ENCODE measurements at regions not wholly inside any gene's neighbourhood (a gene's known extent, or its start where the extent isn't known, plus 50 kb on each side); places are given as distances from the start of the nearest gene placed in this dataset.

DNA sequence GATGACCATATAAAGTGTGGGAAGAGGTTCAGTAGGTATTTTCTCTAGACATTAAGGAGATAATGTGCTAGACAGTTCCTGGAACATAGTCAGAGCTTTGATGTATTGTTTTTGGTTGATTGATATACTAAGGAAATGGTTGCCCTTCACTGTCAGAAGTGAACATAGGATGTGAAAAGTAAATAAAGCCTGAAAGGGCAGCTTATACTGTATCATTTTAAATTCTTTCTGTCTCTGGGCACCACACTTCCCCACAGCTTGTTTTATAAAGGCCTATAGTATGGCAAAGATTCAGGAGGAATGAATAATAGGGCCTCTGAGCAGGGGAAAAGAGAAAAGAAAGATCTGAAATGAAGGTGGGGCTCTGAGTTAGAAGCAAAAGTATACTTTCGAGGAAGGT, 72.7 kb upstream of the ITPRID2 start:
- Histone ChIP-seq H3K4me1 (no peaks in the 10 kb centered on the region; the same call in 1 of the 2 replicates), H3K4me3 (no peak overlapping the region), H3K27ac (no peak overlapping the region), H3K36me3 (no peaks in the 10 kb centered on the region), H3K27me3 (no peaks in the 10 kb centered on the region), H3K9me3 (replicated peaks) (no peaks in the 10 kb centered on the region)
- DNase-seq = no peak

DNA sequence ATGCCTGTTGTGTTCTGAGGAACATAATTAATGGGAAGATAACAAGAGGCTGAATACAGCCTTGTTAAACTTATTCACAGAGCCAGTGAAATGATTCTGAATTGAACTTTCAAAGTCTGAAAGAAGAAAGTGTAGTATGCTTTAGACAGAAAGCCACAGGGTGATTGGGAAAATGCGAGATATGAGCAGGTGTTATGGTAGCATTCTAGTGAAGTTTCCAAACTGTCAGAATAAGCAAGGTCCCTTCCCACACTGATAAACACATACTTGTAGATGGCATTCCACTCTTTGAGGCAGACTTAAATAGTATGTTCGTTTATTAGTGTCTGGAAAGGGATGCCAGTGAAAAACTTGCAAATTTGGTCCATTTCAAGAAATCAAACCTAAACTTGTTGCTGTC, 70.5 kb upstream of the ITPRID2 start:
- Histone ChIP-seq H3K4me1 (no peaks in the 10 kb centered on the region), H3K9me3 (replicated peaks) (no peaks in the 10 kb centered on the region), H3K27me3 (no peaks in the 10 kb centered on the region), H3K4me3 (no peak overlapping the region), H3K27ac (no peak overlapping the region), H3K36me3 (no peaks in the 10 kb centered on the region)
- no peak for DNase-seq

DNA sequence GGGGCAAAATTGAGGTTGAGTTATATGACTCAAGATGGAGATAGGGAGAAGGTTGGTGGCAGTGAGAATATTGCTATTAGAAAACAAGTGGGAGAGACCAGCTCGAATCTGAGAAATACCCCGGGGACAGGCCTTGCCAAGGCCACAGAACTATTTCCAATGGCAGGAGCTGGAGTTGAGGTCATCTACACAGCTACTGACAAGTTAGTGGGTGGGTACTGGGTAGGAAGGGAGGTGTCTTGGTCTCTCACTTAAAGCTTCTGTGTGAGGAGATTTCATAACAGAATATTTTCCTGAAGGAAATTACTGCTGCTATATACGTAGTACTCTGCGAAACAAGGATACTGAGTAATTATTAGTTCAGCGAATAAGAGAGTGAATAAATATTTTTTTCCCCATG, 69.4 kb upstream of the ITPRID2 start:
- Histone ChIP-seq H3K9me3 (replicated peaks) (no peaks in the 10 kb centered on the region), H3K4me3 (no peak overlapping the region), H3K36me3 (no peaks in the 10 kb centered on the region), H3K27me3 (no peaks in the 10 kb centered on the region), H3K27ac (no peak overlapping the region), H3K4me1 (no peaks in the 10 kb centered on the region)
- no peak for DNase-seq

DNA sequence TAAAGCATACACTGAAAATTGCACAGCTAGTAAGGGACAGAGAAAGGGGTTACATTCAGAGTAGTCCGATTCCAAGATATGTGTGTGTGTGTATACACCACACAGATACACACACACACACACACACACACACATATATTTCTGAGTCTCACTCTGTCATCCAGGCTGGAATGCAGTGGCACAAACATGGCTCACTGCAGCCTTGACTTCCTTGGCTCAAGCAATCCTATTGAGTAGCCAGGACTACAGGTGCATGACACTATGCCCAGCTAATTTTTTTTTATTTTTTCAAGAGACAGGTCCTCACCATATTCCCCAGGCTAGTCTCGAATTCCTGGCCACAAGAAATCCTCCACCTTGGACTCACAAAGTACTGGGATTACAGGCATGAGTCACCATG, 68.1 kb upstream of the ITPRID2 start:
- H3K4me1 ChIP-seq = no peaks in the 10 kb centered on the region
- peak; percentile 12 to 28 for DNase-seq
- no peaks in the 10 kb centered on the region for H3K9me3 ChIP-seq (replicated peaks)
- H3K36me3 ChIP-seq = no peaks in the 10 kb centered on the region
- H3K27me3 ChIP-seq = no peaks in the 10 kb centered on the region
- no peak overlapping the region for H3K27ac ChIP-seq
- no peak overlapping the region for H3K4me3 ChIP-seq

DNA sequence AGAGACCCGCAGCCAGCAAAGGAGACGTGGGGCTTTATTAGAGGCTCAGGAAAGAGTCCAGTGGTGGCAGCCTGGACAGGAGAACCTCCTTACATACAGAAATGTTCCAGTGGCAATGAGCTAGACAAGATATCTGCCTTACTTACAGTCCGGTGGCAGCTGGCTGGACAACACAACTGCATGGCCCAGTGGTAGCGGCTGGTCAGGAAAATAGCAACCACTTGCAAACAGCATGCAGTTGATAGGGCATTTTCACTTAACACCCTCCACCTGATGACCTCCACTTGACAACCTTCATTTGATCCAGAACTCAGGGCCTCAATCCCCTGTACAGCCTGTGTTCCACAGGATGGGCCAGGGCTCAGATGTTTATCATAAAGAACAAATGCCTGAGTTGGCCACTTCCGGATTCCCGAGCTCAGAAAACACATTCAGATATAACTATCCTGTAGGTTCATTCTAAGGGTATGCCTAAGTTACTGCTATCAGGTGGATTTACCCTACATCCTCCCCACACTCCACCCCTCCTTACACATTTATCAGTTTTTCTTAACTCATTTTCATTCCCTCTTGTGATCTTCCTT, 63.3 kb upstream of the ITPRID2 start:
- Histone ChIP-seq H3K27me3 (no peaks in the 10 kb centered on the region), H3K9me3 (replicated peaks) (no peaks in the 10 kb centered on the region), H3K4me3 (no peak overlapping the region), H3K36me3 (no peaks in the 10 kb centered on the region), H3K27ac (no peak overlapping the region), H3K4me1 (no peaks in the 10 kb centered on the region)
- no peak for DNase-seq

DNA sequence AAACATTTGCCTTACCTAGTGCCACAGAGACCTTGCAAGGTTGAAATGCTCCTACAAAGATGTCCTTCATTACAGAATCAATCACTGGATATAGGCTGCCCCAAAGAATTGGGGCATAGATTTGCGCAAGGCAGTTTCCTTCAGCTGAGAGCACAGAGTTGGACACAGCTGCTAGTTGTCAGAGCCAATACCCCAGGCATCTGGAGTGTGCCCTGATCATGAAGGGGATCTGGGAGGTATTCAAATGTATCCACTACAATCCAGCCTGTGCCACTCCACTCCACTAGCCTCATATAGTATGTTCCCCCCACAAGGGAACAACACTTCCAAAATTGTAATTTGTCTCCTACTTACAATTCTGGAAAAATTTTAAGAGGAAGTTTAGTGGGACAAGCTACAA, 62.3 kb upstream of the ITPRID2 start:
- no peaks in the 10 kb centered on the region for H3K4me1 ChIP-seq
- H3K9me3 ChIP-seq (replicated peaks) = no peaks in the 10 kb centered on the region

DNA sequence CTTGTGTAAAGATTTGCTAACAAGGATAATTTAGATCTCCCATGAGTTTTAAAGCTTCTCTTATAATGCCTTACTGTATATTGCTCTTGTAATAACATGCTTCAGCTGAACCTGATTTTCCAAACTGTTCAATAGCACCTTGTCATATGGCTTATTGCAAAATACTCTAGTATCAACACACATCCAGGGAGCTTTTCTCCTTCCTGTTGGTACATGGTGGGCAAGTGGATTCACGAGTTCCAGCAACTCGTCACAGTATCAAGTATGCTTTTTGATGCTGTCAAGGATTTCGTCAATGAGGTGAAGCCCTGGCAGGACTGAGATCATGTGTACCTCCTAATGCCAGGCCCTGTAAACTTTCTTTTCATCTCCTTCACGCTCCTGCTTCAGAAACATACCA, 59.5 kb upstream of the ITPRID2 start:
- no peaks in the 10 kb centered on the region for H3K36me3 ChIP-seq
- H3K27ac ChIP-seq = no peak overlapping the region
- no peak overlapping the region for H3K4me3 ChIP-seq
- H3K9me3 ChIP-seq (replicated peaks) = no peaks in the 10 kb centered on the region
- H3K27me3 ChIP-seq = no peaks in the 10 kb centered on the region
- H3K4me1 ChIP-seq = no peaks in the 10 kb centered on the region
- no peak for DNase-seq

More for the DNA sequence above, 62.3 kb upstream of the ITPRID2 start:
- Histone ChIP-seq H3K27me3 (no peaks in the 10 kb centered on the region), H3K36me3 (no peaks in the 10 kb centered on the region), H3K27ac (no peak overlapping the region), H3K4me3 (no peak overlapping the region)
- DNase-seq = no peak

DNA sequence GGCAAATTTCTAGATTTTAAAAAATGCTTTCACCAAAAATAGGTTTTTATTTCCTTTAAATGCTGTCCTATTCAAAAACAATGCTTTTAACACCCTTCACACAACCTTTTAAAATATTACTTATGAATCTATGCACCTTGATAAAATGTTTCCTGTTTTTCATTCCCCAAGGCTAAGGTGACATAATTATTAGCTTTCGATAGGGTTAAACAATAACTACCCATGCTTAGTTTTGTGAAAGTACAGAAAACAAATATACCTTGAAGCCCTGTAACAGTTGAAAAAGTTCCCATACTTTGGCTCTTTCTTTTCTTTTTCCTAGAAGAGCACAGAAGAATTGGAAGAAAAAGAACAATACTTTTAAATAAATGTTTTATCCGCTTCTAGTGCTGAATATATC, 54.9 kb upstream of the ITPRID2 start:
- no peaks in the 10 kb centered on the region for H3K36me3 ChIP-seq
- no peak for DNase-seq
- no peak overlapping the region for H3K27ac ChIP-seq
- no peaks in the 10 kb centered on the region for H3K4me1 ChIP-seq
- H3K4me3 ChIP-seq = no peak overlapping the region
- no peaks in the 10 kb centered on the region; the same call in 1 of the 2 replicates for H3K27me3 ChIP-seq
- 0 out of 2 replicates have a peak, but pooled peaks cover 3% of the 10 kb centered on the region for H3K9me3 ChIP-seq (replicated peaks)

DNA sequence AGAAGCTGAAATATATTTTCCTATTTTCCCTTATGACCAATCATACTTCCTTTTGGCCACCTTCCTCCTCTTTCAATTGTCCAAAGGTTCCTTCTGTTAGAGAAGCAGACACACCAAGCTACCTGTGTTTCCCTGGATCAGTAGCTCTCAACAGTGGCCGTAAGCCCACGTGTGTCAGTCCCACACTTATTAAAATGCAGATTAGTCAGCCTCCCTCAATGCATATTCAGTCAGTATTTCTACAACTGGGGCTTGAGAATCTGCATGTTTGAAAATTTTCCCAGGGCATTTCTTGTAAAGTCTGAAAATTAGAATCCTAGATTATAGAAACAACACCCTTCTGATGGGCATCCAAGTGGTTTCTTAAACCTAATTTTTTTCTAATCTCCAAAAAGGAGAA, 54.0 kb upstream of the ITPRID2 start:
- no peak for DNase-seq
- H3K4me3 ChIP-seq = no peak overlapping the region
- H3K4me1 ChIP-seq = no peaks in the 10 kb centered on the region
- no peaks in the 10 kb centered on the region; the same call in 1 of the 2 replicates for H3K27me3 ChIP-seq
- 0 out of 2 replicates have a peak, but pooled peaks cover 3% of the 10 kb centered on the region for H3K9me3 ChIP-seq (replicated peaks)
- H3K27ac ChIP-seq = no peak overlapping the region
- no peaks in the 10 kb centered on the region for H3K36me3 ChIP-seq

DNA sequence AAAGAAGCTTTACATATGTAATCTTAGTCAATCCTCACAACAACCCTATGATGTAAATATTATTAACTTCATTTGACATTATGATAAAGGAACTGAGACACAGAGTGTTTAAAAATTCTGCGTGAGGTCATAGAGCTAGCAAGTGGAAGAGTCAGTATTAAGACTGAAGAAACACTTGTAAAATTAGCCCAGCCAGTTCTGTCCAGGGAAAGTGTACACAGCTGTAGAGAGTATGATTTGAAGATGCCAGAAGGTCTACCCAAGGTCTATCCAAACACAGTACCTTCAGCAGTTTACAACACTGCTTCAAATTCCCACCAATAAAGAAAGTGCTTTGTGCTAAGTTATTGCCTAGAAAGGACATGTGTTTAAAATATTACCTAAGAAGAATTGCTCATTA, 51.7 kb upstream of the ITPRID2 start:
- Histone ChIP-seq H3K27ac (no peak overlapping the region), H3K4me1 (no peaks in the 10 kb centered on the region), H3K27me3 (no peaks in the 10 kb centered on the region; the same call in 1 of the 2 replicates), H3K36me3 (no peaks in the 10 kb centered on the region), H3K9me3 (replicated peaks) (0 out of 2 replicates have a peak, but pooled peaks cover 3% of the 10 kb centered on the region), H3K4me3 (no peak overlapping the region)
- no peak for DNase-seq

DNA sequence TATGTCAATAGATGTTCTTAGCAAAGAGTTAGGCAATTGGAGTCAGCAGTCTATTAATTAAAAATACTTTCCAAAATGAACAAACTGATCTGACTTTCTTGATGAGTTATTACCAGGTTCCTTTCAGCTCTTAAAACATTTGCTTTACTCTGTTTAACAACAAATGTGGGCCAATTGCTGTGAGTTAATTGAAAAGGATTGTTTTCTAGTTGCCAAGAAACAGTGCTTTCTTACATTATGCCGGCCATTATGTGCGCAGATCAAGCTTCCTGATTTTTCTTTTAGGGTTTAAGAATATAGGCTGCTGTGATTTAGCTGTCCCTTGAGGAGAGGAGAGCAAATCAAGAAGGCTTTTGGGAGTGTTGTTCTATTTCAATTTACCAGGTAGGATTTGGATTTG, 50.5 kb upstream of the ITPRID2 start:
- 0 out of 2 replicates have a peak, but pooled peaks cover 3% of the 10 kb centered on the region for H3K9me3 ChIP-seq (replicated peaks)
- H3K4me3 ChIP-seq = no peak overlapping the region
- H3K27ac ChIP-seq = no peak overlapping the region
- H3K4me1 ChIP-seq = no peaks in the 10 kb centered on the region
- no peaks in the 10 kb centered on the region for H3K36me3 ChIP-seq
- DNase-seq = no peak
- H3K27me3 ChIP-seq = no peaks in the 10 kb centered on the region; the same call in 1 of the 2 replicates
